ENCODE measurements at regions not wholly inside any gene's neighbourhood (a gene's known extent, or its start where the extent isn't known, plus 50 kb on each side); places are given as distances from the start of the nearest gene placed in this dataset.

DNA sequence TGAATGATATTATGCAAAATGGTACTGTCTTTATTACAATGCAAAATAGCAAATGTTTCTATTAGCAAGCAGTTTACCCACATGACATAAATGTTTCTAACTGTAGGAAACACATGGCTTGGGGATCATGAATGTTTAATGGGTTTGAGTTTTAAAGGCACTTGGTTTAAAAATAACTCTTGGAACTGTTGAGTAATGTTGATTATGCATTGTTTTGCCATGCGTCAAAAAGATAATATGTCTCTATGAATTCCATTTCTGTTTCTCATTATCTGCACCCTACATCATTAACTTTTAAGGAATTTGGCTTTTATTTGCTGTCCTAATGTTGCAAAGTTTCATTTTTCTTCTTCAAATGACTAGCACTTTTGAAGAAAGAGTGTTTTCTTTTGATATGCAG is 1355.5 kb downstream of the SUCLG1 start:
- TF ChIP-seq, protein P1, sequence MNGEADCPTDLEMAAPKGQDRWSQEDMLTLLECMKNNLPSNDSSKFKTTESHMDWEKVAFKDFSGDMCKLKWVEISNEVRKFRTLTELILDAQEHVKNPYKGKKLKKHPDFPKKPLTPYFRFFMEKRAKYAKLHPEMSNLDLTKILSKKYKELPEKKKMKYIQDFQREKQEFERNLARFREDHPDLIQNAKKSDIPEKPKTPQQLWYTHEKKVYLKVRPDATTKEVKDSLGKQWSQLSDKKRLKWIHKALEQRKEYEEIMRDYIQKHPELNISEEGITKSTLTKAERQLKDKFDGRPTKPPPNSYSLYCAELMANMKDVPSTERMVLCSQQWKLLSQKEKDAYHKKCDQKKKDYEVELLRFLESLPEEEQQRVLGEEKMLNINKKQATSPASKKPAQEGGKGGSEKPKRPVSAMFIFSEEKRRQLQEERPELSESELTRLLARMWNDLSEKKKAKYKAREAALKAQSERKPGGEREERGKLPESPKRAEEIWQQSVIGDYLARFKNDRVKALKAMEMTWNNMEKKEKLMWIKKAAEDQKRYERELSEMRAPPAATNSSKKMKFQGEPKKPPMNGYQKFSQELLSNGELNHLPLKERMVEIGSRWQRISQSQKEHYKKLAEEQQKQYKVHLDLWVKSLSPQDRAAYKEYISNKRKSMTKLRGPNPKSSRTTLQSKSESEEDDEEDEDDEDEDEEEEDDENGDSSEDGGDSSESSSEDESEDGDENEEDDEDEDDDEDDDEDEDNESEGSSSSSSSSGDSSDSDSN (IDR thresholded peaks at IDR 0.05; ENCODE audit: borderline replicate concordance in 1 of 2, low read depth in 2 of 2, low read length in 2 of 2): no peak
- TF ChIP-seq CHD2 (IDR thresholded peaks at IDR 0.05; ENCODE audit: low read depth, low read length): no peak
- TF ChIP-seq ARNT (IDR thresholded peaks at IDR 0.05): no peak
- TF ChIP-seq DDX20 (tag; IDR thresholded peaks at IDR 0.05; ENCODE audit: low read depth): no peak
- no peak for TF ChIP-seq ZNF134 (CRISPR knock-in tag; conservative IDR thresholded peaks at IDR 0.05)
- TF ChIP-seq PHB2 (IDR thresholded peaks at IDR 0.05; ENCODE audit: low read depth): no peak
- TF ChIP-seq, protein P2, sequence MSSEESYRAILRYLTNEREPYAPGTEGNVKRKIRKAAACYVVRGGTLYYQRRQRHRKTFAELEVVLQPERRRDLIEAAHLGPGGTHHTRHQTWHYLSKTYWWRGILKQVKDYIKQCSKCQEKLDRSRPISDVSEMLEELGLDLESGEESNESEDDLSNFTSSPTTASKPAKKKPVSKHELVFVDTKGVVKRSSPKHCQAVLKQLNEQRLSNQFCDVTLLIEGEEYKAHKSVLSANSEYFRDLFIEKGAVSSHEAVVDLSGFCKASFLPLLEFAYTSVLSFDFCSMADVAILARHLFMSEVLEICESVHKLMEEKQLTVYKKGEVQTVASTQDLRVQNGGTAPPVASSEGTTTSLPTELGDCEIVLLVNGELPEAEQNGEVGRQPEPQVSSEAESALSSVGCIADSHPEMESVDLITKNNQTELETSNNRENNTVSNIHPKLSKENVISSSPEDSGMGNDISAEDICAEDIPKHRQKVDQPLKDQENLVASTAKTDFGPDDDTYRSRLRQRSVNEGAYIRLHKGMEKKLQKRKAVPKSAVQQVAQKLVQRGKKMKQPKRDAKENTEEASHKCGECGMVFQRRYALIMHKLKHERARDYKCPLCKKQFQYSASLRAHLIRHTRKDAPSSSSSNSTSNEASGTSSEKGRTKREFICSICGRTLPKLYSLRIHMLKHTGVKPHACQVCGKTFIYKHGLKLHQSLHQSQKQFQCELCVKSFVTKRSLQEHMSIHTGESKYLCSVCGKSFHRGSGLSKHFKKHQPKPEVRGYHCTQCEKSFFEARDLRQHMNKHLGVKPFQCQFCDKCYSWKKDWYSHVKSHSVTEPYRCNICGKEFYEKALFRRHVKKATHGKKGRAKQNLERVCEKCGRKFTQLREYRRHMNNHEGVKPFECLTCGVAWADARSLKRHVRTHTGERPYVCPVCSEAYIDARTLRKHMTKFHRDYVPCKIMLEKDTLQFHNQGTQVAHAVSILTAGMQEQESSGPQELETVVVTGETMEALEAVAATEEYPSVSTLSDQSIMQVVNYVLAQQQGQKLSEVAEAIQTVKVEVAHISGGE (CRISPR knock-in tag; IDR thresholded peaks at IDR 0.05): no peak
- no peak for TF ChIP-seq POLR2A (conservative IDR thresholded peaks at IDR 0.05)
- TF ChIP-seq, protein P3, sequence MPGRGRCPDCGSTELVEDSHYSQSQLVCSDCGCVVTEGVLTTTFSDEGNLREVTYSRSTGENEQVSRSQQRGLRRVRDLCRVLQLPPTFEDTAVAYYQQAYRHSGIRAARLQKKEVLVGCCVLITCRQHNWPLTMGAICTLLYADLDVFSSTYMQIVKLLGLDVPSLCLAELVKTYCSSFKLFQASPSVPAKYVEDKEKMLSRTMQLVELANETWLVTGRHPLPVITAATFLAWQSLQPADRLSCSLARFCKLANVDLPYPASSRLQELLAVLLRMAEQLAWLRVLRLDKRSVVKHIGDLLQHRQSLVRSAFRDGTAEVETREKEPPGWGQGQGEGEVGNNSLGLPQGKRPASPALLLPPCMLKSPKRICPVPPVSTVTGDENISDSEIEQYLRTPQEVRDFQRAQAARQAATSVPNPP (IDR thresholded peaks at IDR 0.05; ENCODE audit: borderline replicate concordance, insufficient read depth, insufficient read length): no peak
- TF ChIP-seq LARP7 (IDR thresholded peaks at IDR 0.05): no peak
- no peak for TF ChIP-seq KAT7 (CRISPR knock-in tag; IDR thresholded peaks at IDR 0.05; ENCODE audit: borderline replicate concordance)
